ENCODE measurements at regions not wholly inside any gene's neighbourhood (a gene's known extent, or its start where the extent isn't known, plus 50 kb on each side); places are given as distances from the start of the nearest gene placed in this dataset.

DNA sequence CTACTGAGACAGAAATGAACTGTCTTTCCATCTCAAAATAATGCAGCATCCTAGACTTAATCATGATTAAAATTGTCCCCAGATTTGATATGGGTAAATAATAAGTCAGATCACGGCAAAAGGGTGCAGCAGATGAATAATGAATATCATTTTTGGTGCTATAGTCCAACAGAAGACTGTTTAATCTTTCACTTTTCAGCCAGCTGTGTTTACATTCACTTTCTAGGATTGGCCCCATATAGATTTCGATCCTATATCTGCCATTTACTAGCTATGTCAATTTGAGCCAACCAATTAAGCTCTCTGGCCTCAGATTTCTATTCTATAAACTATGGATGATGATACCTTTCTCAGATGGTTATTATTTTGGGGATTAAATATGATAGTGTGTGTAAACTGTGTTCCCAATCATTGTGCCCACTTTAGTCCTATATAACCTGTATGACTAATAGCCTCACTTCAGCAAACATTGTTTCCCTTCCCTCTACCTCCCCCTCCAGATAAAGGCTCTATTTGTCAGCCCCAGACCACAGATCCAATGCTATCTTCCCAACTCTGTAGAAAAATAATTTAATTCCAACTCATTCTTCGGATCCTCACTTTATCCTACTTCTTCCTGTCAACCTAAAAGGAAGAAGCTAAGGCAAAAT is 53.6 kb upstream of the NT5E start:
- FAIRE-seq (peak; percentile 77), DNase-seq (ENCODE audit: insufficient read length, low spot score) (no peak)
- no peak for TF ChIP-seq POLR2A (IDR thresholded peaks at IDR 0.05; ENCODE audit: low read depth, low read length)

DNA sequence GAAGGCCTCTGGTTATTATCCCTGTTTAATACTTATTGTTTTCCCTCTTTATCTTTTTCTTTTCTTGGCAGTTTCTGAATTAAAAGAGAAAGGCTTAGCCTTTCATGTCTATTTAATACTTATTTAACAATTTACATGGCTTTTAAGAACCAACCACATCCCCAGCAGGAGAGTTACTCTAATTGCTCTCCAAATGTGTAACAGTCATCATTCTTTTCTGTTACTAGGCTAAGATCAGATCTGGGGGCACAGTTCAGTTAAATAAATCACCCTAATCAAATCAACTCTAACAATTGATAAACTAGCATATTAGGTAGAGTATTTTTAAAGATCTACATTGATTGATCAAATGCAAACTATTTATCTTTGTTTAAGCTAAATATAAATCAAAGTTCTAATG is 54.1 kb upstream of the NT5E start:
- DNase-seq (ENCODE audit: insufficient read length, low spot score), result no peak
- no peak for TF ChIP-seq POLR2A (IDR thresholded peaks at IDR 0.05; ENCODE audit: low read depth, low read length)
- no peak for FAIRE-seq

DNA sequence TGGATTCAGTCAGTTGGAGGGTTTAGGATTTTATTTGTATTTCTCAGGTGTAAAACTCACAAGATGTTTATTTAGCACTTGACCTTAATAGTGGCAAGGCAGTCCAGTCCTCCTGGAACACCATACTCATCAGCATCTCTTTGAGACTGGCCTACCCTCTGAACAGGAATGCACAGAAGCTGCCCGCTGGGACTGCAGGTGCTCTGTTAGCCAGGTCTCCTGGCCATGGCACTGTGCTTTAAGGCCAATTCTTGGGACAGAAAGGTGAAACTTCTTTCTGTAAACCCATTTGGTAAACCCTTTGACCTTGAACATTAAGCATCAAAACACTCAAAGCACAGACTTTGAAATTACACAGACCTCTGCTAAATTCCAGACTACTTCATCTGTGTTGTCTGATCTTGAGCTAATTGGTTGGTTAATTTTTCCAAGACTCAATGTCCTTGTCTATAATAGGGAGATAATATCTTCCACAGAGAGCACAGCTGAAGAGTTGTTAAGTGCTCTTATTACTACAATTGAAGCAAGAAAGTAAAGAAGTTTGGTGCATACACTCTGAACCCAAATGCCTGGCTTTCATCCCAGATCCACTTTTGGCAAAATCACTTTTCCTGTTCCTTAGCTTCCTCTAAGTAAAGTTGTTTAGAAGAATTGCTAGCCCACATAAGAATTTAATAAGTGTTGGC is 54.9 kb upstream of the NT5E start:
- DNase-seq (ENCODE audit: insufficient read length, low spot score) (no peak), FAIRE-seq (peak; percentile 67)
- TF ChIP-seq POLR2A (IDR thresholded peaks at IDR 0.05; ENCODE audit: low read depth, low read length), result no peak

DNA sequence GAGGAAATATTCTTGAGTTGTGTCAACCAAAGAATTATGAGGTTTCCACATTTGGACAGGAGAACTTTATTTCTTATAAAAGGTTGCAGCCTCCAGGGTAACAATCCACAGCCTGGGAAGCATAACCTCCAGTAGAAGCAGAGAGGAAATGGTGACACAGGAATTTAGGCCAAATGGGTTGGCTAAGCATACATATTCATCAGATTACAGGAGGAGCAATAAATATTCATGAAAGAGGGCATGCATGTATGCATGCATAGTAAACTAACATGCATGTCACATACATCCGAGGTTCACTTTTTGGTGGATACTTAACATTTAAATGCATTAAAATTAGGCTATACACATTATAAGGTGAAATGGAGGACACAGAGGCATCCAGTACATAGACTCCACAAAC is 55.7 kb upstream of the NT5E start:
- FAIRE-seq (no peak), DNase-seq (ENCODE audit: insufficient read length, low spot score) (no peak)
- TF ChIP-seq POLR2A (IDR thresholded peaks at IDR 0.05; ENCODE audit: low read depth, low read length), result no peak

- DNase-seq (ENCODE audit: insufficient read length, low spot score) (no peak), FAIRE-seq (no peak)
- no peak for TF ChIP-seq POLR2A (IDR thresholded peaks at IDR 0.05; ENCODE audit: low read depth, low read length)
Observed at GRCh38 chr6:85392379-85392778, 57.5 kb upstream of the NT5E start.

- TF ChIP-seq POLR2A (IDR thresholded peaks at IDR 0.05; ENCODE audit: low read depth, low read length), result no peak
- peak; percentile 33 for FAIRE-seq
- DNase-seq (ENCODE audit: insufficient read length, low spot score), result no peak
Observed at GRCh38 chr6:85390775-85391174, 59.1 kb upstream of the NT5E start.

DNA sequence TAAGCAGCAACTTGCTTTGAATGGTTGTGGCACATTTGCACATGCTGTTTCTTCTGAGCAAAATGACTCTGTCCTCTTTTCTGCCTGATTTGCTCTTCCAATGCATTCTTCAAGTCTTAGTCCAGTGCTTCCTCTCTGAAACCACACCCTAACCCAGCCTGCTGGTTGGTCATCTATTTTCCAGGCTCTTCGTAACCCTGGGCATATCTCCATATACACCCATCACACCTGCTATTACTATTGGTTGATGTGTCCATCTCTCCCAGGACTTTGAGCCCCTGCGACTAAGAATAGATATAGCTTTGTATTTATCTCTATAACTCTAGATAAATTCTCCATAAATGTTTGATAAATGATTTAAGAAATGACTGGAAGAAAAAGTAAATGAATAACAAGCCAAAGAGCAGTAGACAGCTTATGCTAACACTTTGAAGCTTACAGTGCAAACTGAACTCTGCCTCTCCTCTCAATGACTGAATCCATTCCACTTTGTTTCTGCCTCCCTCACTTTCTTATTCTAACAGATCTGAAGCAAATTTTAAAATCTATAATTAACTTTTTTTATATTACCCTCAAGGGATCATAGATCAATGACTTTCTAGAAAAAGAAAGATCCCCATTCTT is 59.7 kb upstream of the NT5E start:
- FAIRE-seq (peak; percentile 83), DNase-seq (ENCODE audit: insufficient read length, low spot score) (no peak)
- no peak for TF ChIP-seq POLR2A (IDR thresholded peaks at IDR 0.05; ENCODE audit: low read depth, low read length)

DNA sequence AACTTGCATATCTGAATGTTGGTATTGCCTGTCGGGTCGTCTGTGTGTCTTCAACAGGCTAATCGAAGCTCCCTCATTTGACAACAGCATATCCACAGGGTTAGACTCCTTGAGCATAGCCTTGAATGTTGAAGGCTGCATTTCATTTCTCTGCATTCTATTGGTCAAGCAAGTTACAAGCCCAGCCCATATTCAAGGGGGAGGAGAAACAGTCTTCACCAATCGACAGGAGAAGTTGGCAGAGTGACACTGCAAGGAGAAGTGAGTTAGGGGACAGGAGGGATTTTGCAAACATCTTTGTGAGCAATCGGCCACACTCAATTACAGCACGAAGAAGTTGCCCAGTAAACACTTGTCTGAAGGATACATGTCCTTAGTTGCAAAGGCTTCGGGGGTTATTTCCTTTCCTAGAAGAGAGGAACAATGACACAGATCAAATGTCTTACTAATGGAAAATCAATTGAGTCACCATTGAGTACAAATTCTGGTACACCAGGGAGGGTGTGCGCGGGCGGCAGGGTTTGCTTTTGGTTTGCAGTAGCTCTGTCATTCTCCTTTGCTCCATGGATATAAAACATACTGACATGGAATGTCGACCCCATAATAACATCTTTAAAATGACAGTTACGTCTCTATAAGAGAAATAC is 60.6 kb upstream of the NT5E start:
- no peak for DNase-seq (ENCODE audit: insufficient read length, low spot score)

DNA sequence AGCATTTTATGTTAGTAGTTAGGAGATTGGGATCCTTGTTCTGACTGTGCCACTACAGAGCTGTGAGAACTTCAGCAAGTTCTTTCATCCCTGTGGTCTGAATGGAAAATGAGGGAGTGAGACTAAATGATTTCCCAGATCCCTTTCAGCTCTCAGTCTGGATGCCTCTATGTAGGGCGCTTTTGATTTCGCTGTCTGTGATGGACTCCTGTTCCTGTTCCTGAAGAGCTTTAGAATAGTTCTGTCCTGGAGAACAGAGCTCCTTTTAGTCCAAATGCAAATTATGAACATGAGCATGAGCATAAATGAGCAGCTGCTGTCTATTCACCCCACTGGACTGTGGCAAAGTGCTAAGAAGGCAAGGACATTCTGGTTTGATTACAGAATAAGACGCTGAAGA is 61.4 kb upstream of the NT5E start:
- no peak for DNase-seq (ENCODE audit: insufficient read length, low spot score)
- no peak for TF ChIP-seq POLR2A (IDR thresholded peaks at IDR 0.05; ENCODE audit: low read depth, low read length)
- no peak for FAIRE-seq

More for the DNA sequence above, 60.6 kb upstream of the NT5E start:
- FAIRE-seq, result no peak
- no peak for TF ChIP-seq POLR2A (IDR thresholded peaks at IDR 0.05; ENCODE audit: low read depth, low read length)

GRCh38 chr6:85385636-85386315 is 64.1 kb upstream of the NT5E start:
- FAIRE-seq, result peak; percentile 79
- TF ChIP-seq POLR2A (IDR thresholded peaks at IDR 0.05; ENCODE audit: low read depth, low read length), result no peak
- DNase-seq (ENCODE audit: insufficient read length, low spot score), result no peak

GRCh38 chr6:85383042-85383441 is 66.8 kb upstream of the NT5E start:
- no peak for DNase-seq (ENCODE audit: insufficient read length, low spot score)
- no peak for FAIRE-seq
- TF ChIP-seq POLR2A (IDR thresholded peaks at IDR 0.05; ENCODE audit: low read depth, low read length), result no peak

- no peak for TF ChIP-seq POLR2A (IDR thresholded peaks at IDR 0.05; ENCODE audit: low read depth, low read length)
- no peak for FAIRE-seq
- no peak for DNase-seq (ENCODE audit: insufficient read length, low spot score)
Observed at GRCh38 chr6:85382541-85382940, 67.3 kb upstream of the NT5E start.

DNA sequence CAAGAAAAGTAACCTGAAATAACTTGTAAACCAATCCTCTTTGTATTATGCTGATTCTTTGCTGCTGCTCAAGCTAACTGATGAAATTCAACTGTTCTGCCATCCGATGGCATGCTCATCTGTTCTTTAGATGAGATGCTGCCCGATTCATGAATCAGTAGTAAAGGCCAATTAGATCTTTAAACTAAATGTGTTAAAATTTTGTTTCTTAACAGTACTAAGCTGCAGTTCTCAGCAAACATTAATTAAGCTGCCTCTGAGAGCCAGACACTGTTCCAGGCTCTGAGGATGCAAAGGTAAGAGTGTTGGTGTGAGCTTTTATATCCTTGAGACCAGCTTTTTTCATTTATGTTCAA is 77.0 kb upstream of the NT5E start:
- DNase-seq (ENCODE audit: insufficient read length, low spot score), result no peak
- no peak for TF ChIP-seq POLR2A (IDR thresholded peaks at IDR 0.05; ENCODE audit: low read depth, low read length)
- FAIRE-seq, result peak; percentile 15

Measured in H54 (cell line).